Fibroblast of skin of left biceps (primary cell): ENCODE measurements at regions not wholly inside any gene's neighbourhood (a gene's known extent, or its start where the extent isn't known, plus 50 kb on each side); places are given as distances from the start of the nearest gene placed in this dataset.

Experiments
- DNase-seq, 2 experiments: peaks; one replicate each; pipeline ENCODE4 v3.0.0-alpha.2; 2013; ENCODE audit warnings: low read depth in 2 of 2

DNA sequence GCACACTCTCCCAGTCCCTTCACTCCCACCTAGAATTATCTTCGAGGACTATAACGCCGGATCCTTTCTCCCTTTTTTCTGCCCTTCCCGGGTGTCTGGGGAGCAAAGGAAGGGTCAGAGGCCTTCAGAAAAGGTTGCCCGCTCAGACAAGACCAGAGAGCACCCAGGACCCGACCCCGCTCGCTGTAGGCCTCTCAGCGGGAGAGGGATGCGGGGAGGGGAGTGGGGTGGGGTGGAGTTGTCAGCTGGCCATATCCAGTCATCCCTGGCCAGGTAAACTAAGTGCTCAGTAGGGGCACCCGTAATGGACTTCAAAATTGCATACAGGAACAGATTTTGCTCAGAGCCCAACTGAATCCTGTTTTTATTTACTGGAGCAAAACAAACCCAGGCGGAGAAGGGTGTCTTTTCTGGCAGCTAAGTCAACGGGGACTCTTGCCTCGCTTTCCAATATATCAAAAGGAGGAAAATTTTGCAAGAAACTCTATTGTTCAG, 65.0 kb downstream of the NOL4 start:
- no peak for DNase-seq

DNA sequence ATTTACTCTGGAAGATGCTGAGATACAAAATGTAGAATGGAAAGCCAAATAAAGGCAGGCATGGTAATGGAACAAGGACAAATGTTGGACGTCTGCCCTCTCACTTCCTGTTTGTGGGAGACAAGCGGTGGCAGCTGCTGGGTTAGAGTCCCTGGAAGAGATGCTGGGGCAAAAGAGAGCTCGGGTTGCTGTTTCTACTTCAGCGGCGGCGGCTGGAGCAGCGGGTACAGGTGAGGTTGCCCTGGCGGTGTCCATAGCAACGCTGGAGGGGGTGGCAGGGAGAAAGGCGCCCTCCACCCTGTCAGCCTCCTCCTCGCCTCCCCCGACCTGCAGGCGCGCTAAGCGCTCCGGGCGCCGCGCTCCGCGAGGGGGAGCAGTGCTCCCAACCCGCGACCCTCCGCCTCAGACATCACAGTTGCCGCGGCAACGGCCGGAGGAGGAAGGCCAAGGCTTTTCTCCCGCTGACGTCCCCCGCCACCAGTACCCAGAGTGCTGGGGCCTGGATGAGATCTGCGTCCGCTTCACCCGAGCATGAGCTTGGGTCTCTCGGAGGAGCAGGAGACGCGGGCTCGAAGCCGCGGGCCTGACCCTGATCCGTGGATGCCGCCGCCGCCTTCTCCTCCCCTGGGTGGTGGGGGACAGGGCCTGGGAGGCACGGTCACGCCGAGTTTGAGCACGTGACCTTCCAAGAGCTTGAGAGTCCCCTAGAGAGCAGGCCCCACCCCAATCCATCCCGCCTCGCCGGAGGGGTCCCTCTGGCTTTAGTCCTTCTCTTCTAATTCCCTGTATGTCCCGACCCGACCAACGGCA, 65.6 kb downstream of the NOL4 start:
- DNase-seq, result peak in 1 of 2 experiments; percentile 4

DNA sequence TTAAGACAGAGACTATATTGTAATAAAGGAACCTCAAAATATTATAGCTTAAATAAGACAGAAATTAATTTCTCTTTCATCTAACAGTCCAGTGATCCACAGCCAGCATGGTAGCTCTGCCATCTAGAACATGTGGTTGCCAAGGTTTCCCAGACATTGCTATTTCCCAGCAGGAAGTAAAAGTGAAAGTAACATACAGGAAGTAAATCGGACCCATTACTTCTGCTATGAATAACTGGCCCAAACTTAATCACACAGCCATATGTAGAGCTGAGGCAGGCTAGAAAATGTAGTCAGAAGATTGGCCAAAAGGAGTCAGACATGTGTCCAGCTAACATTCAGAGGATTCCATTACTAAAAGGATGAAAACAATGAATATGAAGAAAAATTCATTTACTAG, 71.0 kb downstream of the NOL4 start:
- no peak for DNase-seq

DNA sequence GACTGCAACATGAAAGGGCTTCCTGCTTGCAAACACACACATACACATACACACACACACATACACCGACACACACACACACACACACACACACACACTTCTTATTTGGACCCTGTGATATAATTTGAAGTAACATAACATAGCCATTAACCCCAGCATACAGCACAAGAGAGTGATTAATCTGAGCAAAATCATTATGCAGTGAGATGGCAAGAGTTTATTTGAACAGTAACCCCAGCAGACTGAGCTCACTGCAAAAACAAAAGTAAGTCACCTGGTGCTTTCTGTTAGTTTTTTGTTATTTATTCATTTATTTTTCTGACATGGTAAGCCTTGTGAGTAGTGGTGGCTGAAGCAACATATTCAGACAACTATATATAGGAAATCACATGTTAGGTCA, 93.7 kb downstream of the NOL4 start:
- no peak for DNase-seq

DNA sequence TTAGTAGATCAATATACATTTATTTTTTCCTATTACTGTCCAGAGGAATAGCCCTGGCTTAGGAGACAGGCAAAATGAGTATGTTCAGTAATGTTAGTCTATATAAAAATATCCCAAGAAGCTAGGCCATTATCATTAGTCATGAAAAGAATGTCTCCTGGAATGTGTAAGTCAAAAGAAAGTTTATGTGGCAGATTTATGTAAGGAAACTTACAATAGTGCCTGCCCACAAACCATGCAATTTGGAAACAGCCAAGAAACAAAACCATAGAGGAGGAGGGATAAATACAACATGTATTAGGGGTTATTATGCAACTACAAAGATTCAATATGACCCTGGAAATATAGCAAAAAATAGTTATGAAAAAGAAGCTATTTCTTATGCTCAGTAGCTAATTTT, 96.3 kb downstream of the NOL4 start:
- peak; percentile 33 to 42 for DNase-seq

DNA sequence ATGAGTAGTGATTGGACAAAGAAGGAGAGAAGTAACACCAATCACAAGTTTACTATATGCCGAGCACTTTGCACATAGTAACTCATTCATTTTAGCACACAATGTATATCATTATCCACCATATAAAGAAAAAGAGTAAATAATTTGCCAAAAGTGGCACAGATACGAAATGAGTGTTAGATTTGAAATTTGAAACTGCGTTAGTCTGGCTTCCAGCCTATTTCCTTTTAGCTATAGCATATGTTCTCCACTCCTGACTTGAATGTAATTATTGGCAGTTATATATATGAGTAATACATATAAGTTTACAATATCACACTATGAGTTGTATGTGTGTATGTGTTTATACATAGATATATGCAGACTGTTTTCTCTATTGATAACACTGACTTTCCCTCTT, 98.6 kb downstream of the NOL4 start:
- no peak for DNase-seq

DNA sequence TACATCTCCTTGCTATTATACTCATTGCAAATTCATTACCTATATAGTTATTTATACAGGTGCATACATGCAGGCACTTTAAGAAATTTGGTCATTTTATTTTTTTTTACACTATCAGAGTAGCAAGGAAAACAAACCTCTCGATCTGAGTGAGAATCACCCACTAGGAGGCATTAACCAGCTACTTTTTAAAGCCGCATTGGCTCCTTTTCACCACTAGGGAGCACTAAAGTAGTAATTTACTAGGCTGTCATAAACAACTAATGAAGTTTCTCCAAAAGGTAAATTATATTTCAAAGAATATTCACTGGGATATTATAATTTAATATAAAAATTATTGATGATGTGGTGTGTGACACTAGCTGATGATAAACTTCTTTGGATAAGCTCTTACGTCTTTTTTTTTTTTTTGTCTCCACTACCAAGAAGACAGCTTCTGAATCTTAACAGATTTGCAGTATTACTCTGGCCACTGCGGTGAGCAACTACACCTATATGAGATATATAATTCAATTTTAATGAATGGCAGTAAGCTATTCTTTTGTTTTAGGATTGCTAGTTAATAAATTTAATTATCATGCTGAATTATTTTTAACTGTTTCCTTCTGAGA, 101.9 kb downstream of the NOL4 start:
- peak in 1 of 2 experiments; percentile 19 for DNase-seq

DNA sequence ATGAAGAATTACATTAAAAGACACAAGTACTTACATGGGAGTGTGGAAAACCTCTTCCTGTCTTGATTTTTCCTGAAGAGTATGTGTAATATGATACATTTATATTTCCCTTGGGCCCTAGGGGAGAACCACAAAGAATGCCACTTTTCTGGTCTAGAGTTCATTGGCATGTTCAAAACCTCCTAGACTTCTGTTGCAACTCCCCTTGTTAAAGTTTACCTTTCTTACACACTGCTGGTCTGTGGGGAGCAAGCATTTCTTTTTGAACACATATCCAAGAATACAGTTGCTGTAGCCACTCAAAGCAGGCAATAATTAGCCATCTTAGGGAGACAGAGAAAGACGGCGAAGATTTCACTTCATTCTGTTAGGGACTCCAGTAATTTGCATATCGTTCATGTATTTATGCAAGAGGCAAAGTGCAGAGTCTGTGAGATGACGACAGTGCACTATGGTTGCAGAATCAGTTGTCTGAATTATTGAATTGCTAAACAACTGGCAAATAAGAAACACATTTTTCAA, 103.5 kb downstream of the NOL4 start:
- DNase-seq, result peak; percentile 40 to 47

DNA sequence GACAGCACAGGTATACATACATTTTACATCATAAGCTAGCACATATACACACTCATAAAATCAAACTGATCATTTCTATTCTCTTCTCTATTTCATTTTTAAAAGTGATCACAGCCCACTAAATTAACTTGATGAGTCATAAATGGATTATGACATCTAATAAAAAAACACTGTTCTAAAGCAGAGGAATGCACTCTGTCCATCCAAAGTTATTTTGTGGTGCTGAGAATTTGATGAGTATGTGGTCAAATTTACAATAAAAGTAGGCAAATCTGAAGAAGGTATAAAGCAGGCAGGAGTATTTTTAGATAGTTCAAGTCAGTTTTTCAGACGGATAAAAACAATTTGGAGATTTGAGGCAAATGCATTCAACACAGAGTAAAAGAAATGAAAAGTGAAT, 104.4 kb downstream of the NOL4 start:
- DNase-seq, result peak in 1 of 2 experiments; percentile 2

DNA sequence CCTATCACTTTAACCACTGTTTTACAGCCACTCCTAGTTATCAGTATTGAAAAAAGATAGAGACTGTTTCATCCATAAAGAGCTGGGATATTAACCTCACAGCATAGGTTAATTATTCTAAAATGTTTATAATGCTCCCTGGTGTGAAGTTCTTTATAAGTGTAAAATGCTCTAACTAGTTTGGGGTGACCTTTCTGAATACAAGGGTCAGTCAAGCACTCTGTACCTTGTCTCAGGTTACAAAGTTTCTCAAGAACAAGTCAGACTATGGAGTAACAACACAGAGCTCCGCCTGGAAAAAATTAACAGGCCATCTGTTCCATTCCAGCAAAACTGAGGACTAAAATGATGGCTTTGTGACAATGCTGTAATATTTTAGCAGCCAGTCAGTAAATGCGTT, 107.4 kb downstream of the NOL4 start:
- DNase-seq, result no peak

DNA sequence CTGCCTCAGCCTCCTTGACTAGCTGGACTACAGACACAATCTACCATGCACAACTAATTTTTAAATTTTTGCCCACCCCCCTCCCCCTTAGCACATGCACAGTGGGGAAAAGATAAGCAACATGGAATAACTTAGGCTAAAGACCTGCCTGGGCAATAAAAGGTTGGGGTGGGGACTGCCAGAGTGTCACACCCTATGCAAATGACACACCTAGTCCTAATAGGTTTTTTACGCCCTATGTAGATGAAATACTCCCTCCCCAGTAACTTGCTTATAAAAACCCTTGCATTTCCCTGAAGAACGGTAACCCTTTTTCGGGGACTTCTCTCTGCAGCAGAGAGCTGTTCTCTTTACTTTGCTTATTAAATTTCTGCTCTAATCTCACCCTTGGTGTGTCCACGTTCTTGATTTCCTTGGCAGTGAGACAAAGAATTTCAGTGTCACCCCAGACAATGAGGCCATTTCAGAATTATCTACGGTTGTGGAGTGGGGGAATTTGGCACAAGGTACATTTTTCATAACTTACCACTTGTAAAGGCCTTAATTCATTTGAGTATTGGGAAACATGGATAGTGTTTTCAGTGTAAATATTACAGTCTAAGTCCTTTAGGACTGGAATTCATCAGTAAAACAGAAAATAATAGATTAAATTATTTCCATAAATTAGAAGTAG, 109.2 kb downstream of the NOL4 start:
- no peak for DNase-seq

DNA sequence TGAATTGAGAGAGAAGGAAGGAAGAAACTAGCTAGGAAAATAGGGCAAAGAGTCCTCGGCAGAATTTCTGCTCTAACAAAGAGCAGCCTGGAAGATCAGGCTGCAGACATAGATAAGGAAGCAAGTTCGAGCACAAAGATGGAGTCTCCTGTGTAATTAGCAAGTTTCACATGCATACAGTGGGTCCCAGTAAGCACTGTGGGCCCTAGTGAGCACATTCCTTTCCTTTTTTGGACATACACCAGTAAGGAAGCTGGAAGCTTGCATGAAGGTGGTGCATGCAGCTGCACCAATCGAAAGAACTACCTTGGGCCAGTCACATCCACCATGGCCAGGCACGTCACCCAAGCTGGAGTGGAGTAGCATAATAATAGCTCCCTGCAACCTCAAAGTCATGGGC, 109.7 kb downstream of the NOL4 start:
- DNase-seq, result no peak

DNA sequence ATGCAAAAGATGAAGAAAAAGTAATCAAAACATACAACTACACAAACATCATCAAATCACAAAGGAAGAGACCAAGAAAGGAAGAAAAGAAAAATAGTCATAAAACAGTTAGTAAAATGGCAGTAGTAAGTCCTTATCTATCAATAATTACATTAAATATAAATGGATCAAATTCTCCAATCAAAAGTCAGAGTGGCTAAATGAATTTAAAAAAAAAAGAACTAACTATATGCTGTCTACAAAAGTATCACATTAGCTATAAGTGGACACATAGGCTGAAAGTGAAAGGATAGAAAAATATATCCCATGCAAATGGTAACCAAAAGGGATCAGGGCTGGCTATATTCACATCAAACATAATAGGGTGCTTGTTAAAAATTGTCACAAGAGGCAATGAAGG, 116.5 kb downstream of the NOL4 start:
- no peak for DNase-seq

DNA sequence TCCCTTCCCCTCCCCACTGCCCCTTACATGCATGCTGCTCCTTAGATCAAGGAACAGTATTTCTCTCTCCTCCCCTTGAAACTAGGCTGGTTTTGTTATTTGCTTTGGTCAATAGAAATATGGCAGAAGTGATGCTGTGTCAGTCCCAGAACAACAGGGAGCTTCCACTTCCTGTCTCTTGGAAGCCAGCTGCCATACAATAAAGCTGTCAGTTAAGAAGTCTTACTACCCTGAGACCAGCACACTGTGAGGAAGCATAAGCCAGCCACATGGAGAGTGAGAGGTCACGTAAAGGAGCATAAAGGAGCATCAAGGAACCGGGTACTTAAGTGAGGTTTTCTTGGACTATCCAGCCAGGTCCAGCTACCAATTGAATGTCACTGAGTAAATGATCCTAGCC, 126.6 kb downstream of the NOL4 start:
- no peak for DNase-seq

DNA sequence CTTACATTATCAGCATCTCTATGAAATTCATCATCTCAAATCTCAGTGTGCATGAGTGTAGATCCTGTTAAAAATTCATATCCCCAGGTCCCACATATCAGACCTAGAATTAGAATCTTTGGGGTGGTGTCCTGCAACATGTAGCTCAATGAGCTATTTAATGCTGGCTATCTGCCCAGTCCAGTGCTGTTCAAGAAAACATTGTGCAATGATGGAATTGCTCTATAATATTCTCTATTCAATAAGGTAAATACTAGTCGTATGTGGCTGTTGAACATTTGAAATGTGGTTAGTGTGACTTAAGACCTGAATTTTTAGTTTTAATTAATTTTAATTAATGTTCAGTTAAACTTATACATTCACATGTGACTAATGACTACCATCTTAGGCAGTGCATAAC, 127.4 kb downstream of the NOL4 start:
- DNase-seq, result no peak

DNA sequence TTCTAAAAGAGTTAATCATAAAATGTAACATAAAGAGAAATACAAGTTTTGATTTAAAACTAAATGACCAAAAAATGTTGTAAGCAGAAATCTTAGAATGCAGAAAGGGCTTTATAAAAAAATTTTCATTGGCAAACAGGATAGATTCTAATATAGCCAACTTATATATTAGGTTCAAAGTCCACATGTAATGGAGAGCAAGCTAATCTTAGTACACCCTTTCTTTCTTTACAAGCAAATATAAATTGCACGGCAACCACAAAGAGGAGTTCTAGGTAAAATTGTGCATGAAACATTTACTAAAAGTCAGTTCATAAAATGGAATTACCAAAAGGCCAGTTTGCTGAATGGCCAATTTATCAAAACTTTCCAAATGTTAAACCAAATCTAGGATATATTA, 130.6 kb downstream of the NOL4 start:
- DNase-seq, result no peak

DNA sequence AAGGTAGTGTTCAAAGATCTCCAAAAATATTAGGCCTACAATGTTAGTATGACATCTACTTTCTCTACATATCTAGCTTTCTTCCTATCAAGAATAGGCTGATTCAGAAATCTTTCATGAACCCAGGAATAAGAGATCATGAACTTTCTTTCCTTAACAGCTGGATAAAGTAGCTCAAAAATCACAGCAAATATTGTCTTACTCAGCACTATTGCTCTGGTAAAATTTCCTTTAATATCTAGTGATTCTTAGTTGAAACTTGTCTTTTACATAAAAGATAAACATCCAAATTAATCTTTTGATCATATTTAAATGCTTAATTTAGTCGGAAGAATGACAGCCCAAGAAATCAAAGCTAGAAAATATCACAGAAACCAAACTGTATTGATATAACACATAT, 131.9 kb downstream of the NOL4 start:
- no peak for DNase-seq

DNA sequence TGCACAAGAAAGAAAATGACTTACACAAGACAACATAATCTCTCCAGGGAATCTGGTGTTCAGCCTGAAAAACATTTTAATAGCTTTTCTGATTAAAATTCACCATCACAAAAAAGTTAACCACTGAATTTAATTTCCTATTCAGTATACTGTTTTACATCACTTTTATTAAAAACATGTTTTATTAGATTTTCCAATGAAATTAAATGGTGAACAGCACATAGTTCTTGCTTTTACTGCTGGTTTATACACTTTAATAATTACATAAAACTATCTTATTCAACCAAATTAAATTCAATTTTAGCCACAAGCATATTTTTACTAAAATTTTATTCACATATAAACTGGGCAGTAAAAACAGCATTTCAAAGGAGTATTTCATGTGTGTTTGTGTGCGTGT, 138.3 kb downstream of the NOL4 start:
- DNase-seq, result no peak

DNA sequence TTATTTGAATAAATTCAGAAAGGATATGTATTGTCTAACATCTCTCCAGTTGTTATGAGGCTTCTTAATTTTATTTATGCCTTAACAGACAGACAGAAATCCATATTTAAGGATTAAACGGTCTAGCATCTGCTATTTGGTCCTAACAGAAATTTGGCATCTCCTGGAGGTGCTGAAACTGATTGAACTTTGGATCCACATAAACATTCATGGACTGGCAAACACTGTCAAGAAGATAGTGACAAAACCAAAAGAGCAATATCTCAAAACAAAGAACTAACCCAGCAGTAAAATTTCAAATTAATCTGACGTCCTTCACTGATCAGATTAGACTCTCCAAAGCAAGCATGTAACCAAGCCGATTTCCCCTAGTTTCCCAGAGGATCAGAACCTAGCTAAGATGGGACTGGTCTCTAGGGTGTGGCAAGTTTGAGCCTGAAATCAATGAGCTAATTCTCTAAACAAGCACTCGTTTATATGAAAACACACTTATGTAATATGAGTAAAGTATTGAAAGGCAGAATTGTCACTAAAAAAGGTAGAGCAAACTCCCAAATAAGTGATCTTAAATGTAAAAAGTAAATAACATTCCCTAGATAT, 139.5 kb downstream of the NOL4 start:
- DNase-seq, result no peak

DNA sequence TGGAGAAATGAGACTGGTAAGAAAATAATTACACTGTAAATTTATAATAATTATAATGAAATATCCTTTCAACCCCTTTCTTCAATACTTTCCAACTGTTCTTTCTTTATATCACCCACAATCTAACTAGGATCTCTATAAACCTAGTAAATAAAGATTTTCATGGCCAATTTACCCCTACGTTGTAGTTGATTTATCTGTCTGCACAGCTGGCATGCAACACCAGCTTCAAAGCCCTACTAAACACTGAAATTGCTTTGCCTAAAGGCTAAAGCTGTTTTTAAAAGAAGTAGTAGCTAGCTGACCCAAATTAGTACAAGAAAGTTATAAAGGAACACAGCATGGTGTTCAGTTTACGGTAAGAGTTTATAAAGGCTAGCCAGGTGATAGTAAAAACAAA, 140.1 kb downstream of the NOL4 start:
- no peak for DNase-seq

DNA sequence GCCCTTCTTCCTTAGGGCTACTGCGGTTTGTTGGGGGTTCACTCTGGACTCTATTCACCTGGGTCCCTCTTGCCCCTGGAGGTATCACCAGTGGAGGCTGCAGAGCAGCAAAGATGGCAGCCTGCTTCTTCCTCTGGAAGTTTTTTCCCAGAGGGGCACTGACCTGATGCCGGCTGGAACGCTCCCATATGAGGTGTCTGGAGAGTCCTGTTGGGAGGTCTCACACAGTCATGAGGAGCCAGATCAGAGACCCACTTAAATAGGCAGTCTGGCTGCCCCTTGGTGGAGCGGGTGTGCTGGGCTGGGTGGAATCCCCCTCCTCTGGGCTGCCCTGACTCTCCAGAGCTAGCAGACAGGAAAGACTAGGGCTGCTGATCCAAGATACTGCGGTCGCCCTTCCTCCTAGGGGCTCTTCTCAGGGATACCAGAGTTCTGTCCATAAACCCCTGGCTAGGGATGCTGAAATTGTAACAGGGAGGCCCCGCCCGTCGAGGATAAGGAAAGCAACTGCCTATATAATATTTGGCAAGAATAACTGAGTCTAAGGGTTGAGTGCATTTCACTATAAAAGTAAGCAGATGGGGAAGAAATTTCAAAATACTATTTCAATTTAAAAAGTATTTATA, 140.7 kb downstream of the NOL4 start:
- DNase-seq, result no peak

DNA sequence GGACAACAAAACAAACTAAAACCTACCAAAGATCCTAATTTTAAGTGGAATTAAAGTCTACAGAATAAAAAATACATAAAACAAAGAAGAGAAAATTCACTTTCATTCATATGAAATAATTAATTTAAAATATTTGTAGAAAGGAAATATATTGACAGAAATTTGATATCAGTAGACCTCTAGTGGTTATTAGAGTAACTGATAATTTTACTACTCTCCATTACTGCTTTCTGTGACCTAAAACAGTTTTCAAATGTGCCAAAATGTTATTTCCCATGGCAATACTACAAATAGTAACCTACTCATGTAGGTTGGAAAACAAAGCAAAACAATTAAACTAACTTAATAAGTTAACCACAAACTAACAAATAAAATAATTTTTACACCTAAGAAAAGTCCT, 147.1 kb downstream of the NOL4 start:
- DNase-seq, result no peak
